ENCODE measurements at regions not wholly inside any gene's neighbourhood (a gene's known extent, or its start where the extent isn't known, plus 50 kb on each side); places are given as distances from the start of the nearest gene placed in this dataset.
"Not testable (repeated sequence)": the region's sequence is repeated elsewhere in the genome, so short reads cannot be mapped to it uniquely, and the experiment has no call there.

GRCh38 chr6:106800379-106800778 lies 171.0 kb downstream of the QRSL1 start:
- DNase-seq (ENCODE audit: low spot score) = no peak

GRCh38 chr6:106799031-106799894 lies 169.9 kb downstream of the QRSL1 start:
- no peak for DNase-seq (ENCODE audit: low spot score)

GRCh38 chr6:106797186-106797585 lies 167.8 kb downstream of the QRSL1 start:
- DNase-seq (ENCODE audit: low spot score) = no peak

GRCh38 chr6:106796781-106797180 lies 167.4 kb downstream of the QRSL1 start:
- DNase-seq (ENCODE audit: low spot score) = no peak

GRCh38 chr6:106794129-106794528 lies 164.8 kb downstream of the QRSL1 start:
- no peak for DNase-seq (ENCODE audit: low spot score)

- no peak for DNase-seq (ENCODE audit: low spot score)
Observed at GRCh38 chr6:106792536-106793236, 163.3 kb downstream of the QRSL1 start.

- no peak for DNase-seq (ENCODE audit: low spot score)
Observed at GRCh38 chr6:106790935-106791334, 161.6 kb downstream of the QRSL1 start.

- DNase-seq (ENCODE audit: low spot score) = no peak
Observed at GRCh38 chr6:106790149-106790770, 160.9 kb downstream of the QRSL1 start.

- DNase-seq (ENCODE audit: low spot score) = no peak
Observed at GRCh38 chr6:106789428-106790148, 160.2 kb downstream of the QRSL1 start.

- peak; percentile 26 for DNase-seq (ENCODE audit: low spot score)
Observed at GRCh38 chr6:106788761-106789160, 159.4 kb downstream of the QRSL1 start.

- DNase-seq (ENCODE audit: low spot score) = no peak
Observed at GRCh38 chr6:106787327-106788196, 158.2 kb downstream of the QRSL1 start.

GRCh38 chr6:106785298-106785697 lies 155.9 kb downstream of the QRSL1 start:
- no peak for DNase-seq (ENCODE audit: low spot score)

GRCh38 chr6:106783640-106784566 lies 154.5 kb downstream of the QRSL1 start:
- DNase-seq (ENCODE audit: low spot score) = no peak

GRCh38 chr6:106782536-106783285 lies 153.3 kb downstream of the QRSL1 start:
- no peak for DNase-seq (ENCODE audit: low spot score)

GRCh38 chr6:106779552-106779951 lies 150.2 kb downstream of the QRSL1 start:
- DNase-seq (ENCODE audit: low spot score) = not testable (repeated sequence)

- no peak for DNase-seq (ENCODE audit: low spot score)
Observed at GRCh38 chr6:106778943-106779342, 149.6 kb downstream of the QRSL1 start.

GRCh38 chr6:106773996-106774629 lies 144.7 kb downstream of the QRSL1 start:
- no peak for DNase-seq (ENCODE audit: low spot score)

- DNase-seq (ENCODE audit: low spot score) = no peak
Observed at GRCh38 chr6:106773522-106773921, 144.1 kb downstream of the QRSL1 start.

All from SK-N-DZ (cell line).